HG03108 (cell line): ENCODE measurements at regions not wholly inside any gene's neighbourhood (a gene's known extent, or its start where the extent isn't known, plus 50 kb on each side); places are given as distances from the start of the nearest gene placed in this dataset.
"Not testable (repeated sequence)": the region's sequence is repeated elsewhere in the genome, so short reads cannot be mapped to it uniquely, and the experiment has no call there.

Experiments used
- ATAC-seq: cut with Tn5 transposase; IDR thresholded peaks from one replicate; pipeline ENCODE4 v1.9.1; 2021; ENCODE audit warnings: moderate library complexity; ENCODE audit not compliant: unreplicated experiment

DNA sequence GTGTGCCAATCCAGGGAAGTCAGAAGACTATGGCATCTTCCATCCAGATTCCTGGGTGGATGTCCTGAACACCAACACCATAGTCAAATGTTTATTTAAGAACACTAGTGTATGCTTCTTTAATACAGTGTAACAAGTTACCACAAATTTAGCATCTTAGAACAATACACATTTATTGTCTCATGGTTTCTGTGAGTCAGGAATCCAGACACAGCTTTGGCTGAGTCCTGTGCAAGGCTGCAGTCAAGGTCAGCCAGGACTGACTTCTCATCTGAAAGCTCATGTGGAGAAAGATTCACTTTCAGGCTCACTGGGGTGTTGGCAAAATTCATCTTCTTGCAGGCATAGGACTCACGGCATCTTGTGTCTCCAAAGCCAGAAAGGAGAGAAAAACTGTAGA, 143.4 kb downstream of the ANXA2 start:
- no peak for ATAC-seq

DNA sequence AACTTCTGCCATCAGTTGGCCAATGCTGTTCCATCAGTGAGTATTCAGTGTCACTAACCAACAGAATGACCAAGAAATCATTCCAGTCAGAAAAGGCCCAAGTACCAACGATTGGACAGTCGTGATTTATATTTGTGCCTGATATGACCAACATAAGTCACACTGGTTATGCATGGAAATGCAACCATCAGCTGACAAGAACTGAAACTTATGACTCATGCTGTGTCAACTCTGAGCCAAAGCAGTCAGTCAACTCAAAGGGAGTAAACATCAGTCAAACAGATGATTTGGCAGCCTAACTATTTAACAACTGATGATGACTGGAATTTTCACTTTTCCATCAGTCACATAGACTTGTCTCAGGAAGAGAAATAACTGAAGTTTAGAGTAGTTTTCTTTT, 142.4 kb downstream of the ANXA2 start:
- peak; percentile 89 for ATAC-seq

DNA sequence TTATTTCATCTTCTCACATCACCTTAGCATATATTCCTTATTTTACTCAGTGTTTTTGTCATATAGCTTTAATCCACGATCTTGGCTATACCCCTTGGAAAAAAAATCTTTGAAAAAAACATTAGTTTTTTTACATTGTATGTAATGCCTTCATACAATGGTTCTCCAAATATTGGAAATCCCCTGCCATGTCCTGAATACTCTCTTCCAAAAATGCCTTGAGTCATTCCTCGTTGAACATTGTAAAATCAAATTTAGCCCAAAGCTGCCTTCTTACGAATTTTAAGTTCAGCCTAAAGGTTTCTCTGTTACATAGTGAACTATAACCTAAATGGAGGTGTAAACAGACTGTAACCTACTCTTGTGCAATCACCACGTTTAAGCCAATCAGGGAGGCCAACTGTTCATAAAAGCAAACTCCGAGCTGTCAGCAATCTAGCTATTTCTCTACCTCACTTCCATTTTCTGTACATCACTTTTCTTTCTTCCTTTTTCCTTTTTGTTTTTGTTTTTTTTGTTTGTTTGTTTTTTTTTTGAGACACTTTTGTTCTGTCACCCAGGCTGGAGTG, 140.1 kb downstream of the ANXA2 start:
- ATAC-seq: no peak

DNA sequence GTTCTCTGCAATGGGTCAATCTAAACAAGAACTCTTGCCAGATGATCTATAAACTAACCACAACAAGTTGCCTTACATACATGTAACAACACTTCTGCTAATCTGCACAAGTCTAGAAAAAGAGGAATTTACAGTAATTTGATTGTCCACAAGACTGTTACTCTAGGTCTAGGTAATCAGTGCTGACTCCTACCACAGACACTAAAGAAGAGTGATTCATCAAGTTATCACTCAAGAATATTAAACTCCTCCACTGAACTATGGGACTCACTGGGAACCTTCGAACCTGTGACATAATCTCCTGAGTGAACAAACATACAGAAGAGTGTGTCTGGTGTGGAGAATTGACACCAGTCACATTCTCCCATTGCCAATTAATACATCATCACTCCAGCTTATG, 138.3 kb downstream of the ANXA2 start:
- ATAC-seq: no peak

DNA sequence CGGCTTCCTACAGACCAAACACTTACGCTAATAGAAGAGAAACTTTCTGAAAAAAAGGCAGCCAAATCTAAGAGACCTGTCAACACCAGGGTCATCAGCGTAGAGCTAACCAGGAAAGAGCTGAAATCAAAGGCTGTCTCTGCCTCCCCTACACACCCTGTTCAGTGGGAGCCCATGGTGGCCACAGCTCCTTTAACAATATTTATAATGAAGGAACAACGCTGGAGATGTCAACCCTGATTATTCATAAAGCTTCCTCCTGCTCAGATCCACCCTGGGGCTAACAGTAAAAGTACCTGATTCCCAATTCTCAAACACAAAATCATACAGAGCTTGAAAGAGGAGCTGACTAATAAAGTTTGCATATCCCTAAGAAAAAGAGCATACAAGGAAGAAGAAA, 133.7 kb downstream of the ANXA2 start:
- ATAC-seq: no peak

DNA sequence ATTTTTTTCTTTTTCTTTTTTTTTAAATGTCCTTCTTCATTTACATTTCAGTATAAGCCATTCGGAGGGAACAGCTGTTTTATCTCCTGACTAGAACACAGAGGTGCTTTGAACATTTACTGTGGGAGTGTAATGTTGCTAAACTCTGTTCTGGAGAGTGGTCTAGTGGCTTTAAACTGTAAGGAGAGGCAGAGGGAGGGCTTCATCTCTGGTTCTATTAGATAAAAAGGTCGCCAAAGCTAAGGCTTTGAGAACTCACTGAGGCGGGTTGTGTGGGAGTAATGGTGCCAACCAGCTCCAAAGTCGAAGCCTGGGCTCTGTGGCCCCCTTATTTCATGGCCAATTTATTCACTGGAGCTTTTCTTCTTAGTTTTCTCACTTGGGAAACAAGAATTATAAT, 133.2 kb downstream of the ANXA2 start:
- no peak for ATAC-seq

DNA sequence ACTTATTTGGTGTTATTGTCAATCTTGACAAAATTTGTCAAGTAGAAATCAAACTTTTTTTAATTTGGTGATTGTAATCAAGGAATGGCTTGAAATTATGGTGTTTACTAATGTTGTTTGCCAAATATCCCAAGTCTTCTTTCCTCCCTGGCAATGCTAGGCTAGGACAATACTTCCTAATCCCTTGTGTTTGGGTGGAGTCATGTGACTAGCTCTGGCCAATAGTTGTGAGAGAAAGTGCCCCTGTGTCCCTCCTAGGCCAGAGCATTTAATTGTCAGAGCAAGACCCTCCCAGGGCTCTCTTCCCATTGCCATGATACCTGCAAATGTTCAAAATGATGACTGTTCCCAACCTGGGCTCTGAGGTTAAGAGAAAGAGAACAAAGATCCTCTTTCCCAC, 132.7 kb downstream of the ANXA2 start:
- ATAC-seq: no peak

DNA sequence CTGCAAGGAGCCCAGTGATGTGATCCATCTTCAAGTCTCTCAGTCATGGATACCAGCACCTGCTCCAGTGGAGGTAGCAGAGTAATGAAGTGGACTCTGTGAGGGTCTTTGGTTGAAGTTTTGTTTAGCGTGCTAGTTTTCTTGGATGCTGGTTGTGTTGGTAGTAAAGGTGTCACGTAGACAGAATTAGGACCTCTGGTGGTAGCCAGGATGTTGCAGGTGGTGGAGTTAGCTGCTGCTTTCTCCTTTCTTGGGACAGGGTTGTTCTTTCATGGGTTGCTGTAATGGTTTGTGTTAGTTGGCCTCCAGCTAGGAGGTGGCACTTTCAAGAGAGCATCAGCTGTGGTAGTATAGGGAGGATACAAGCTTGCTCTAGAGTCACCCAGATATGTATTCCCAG, 125.2 kb downstream of the ANXA2 start:
- no peak for ATAC-seq

DNA sequence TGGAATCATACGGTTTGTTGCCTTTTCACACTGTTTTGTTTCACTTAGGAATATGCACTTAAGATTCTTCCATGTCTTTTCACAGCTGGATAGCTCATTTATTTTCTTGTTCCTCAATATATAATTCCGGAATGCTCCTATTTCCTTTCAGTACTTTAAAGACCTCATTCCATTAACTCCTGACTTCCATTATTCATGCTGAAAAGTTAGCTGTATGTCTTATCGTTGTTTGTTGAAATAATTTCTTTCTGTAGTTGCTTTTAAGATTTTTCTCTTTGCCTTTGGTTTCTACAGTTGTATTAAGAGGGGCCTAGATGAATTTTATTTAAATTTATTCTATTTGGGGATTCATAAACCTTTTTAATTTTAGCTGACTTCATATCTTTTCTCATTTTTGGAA, 122.2 kb downstream of the ANXA2 start:
- ATAC-seq: no peak

DNA sequence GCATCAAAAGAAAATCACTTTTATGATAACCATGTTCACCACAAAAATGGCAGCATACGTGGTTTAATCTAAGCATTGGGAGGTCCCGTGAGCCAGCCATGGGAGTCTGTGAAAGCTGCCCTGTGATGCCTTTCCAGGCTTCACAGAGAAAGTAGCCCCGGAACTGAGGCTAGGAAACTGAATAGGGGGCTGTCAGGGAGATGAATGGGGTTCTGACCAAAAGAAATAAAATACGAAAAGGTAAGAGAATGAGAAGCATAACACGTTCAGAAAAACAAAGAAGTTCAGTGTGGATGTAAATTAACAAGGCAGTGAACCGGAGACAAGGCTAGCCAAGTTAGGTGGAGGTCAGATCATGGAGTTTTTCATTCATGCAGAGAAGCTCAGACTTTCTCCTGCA, 118.9 kb downstream of the ANXA2 start:
- no peak for ATAC-seq

DNA sequence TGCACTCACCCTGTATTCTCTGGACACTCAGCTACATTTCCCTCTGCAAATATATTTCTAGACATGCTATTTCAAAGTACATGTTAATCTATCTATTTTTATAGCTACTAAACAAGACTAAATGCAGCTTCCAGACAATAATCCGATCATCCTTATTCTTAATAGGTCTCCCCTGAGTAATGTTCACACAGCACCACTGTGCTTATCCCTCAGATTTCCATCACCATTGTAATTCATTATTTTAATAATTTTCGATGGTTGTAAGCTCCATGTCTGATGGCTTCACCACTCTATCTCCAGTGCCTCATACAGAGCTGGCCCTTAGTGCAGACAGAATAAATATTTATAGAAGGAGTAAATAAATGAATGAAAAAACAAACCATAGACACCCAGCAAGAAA, 117.5 kb downstream of the ANXA2 start:
- ATAC-seq: no peak

DNA sequence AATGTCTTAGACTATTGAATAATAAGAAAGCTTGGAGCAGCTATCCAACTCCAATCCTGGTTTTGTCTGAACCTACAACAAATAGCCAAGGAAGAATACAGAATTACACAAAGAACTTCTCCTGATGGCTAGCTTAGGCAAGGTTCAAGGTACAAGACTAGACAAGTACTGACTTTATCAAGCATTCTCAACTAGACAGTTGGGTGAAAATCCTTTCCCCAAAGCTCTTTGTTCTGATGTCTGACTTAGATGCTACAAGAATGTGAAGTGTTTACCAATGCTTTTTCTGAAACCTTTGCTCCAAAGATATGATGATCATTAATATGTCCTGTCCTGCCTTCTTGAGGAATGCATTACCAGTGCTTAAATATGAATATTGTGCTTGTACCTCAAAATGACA, 113.8 kb downstream of the ANXA2 start:
- ATAC-seq: no peak

DNA sequence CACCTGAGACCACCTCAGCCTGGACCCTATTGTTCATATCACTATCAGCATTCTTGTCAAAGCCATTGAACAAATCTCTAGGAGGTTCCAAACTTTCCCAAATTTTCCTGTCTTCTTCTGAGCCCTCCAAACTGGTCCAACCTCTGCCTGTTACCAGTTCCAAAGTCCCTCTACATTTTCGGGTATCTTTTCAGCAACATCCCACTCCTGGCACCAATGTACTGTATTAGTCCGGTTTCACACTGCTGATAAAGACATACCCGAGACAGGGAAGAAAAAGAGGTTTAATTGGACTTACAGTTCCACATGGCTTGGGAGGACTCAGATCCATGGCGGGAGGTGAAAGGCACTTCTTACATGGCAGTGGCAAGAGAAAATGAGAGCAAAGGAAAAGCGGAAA, 101.9 kb downstream of the ANXA2 start:
- ATAC-seq: not testable (repeated sequence)

DNA sequence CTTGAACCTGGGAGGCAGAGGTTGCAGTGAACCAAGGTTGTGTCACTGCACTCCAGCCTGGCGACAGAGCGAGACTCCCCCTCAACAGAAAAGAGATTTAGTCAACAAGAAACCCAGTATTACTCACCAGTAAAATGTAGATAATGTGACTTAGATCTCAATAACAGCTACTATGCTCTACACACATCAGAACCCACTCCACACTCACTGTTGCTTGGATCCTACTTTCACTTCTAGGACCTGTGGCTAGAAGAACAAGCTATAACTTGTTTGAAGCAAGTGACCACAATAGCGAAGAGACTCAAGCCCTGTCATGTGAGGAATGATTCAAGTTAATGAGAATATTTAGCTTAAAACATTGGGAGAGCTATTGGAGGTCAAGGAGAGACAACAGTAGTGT, 100.7 kb downstream of the ANXA2 start:
- ATAC-seq: no peak
